SK-N-MC (cell line): ENCODE measurements at regions not wholly inside any gene's neighbourhood (a gene's known extent, or its start where the extent isn't known, plus 50 kb on each side); places are given as distances from the start of the nearest gene placed in this dataset.

Experiments used
- EZH2 ChIP-seq: fragments of 200-600 bp; sonication (generic); IDR thresholded peaks from one replicate; pipeline ENCODE4 v1.6.1; 2017; ENCODE audit warnings: antibody characterized with exemption
- FOXP2 ChIP-seq: optimal IDR thresholded peaks from 2 replicates; pipeline ENCODE3; 2011; ENCODE audit warnings: mild to moderate bottlenecking, moderate library complexity; ENCODE audit not compliant: insufficient read depth; ENCODE audit errors: extremely low read length, control extremely low read depth
- POLR2AphosphoS5 ChIP-seq: IDR thresholded peaks from 2 replicates; pipeline ENCODE4 v1.6.1; 2012; ENCODE audit warnings: mild to moderate bottlenecking, low read depth, low read length, borderline replicate concordance

- TF ChIP-seq POLR2AphosphoS5 (no peak), EZH2 (no peak), FOXP2 (no peak)
Measured at GRCh38 chr7:149584530-149584929, 86.9 kb upstream of the ZNF746 start.
